ENCODE measurements at regions not wholly inside any gene's neighbourhood (a gene's known extent, or its start where the extent isn't known, plus 50 kb on each side); places are given as distances from the start of the nearest gene placed in this dataset.

- Histone ChIP-seq H3K18ac (ENCODE audit: extremely low read depth, low read length) (no peak overlapping the region), H2BK120ac (replicated peaks; ENCODE audit: low read depth, low read length) (no peak overlapping the region), H4K20me1 (replicated peaks in 1 of 2; ENCODE audit: control insufficient read depth in 1 of 2, insufficient read depth in 2 of 2, low read length in 2 of 2) (no peaks in the 10 kb centered on the region), H2AK5ac (ENCODE audit: low read depth, low read length) (no peak overlapping the region), H3K56ac (replicated peaks; ENCODE audit: insufficient read length, low read depth, low read length) (no peak overlapping the region), H4K91ac (replicated peaks; ENCODE audit: insufficient read length, low read length) (no peak overlapping the region), H3K14ac (ENCODE audit: insufficient read length) (no peak overlapping the region), H3K9ac (replicated peaks in 1 of 4; ENCODE audit: extremely low read depth in 1 of 4, low read depth in 3 of 4, low read length in 3 of 4) (no peak overlapping the region), H3K9me3 (ENCODE audit: insufficient read depth in 2 of 2, low read depth in 1 of 2, low read length in 1 of 2) (peaks cover 0 to 4% of the 10 kb centered on the region in 2 experiments; a peak in 2 of 4 replicates), H2BK15ac (ENCODE audit: low read length) (no peak overlapping the region), H3K27me3 (replicated peaks in 1 of 4; ENCODE audit: control insufficient read depth in 3 of 4, extremely low read depth in 1 of 4, insufficient read depth in 3 of 4, low read length in 3 of 4) (no peaks in the 10 kb centered on the region), H3K79me1 (ENCODE audit: low read depth, low read length) (no peaks in the 10 kb centered on the region), H3K4me1 (replicated peaks in 1 of 4; ENCODE audit: control insufficient read depth in 3 of 4, insufficient read depth in 4 of 4, low read length in 3 of 4) (peaks cover 0 to 3% (median 0%) of the 10 kb centered on the region in 4 experiments; a peak in 2 of 7 replicates), H3K4ac (replicated peaks; ENCODE audit: insufficient read length, low read depth, low read length) (no peak overlapping the region), H3K27ac (ENCODE audit: low read depth, low read length) (no peak overlapping the region), H2BK20ac (ENCODE audit: low read length) (no peak overlapping the region), H3K79me2 (ENCODE audit: control insufficient read depth in 1 of 2, insufficient read depth in 2 of 2, low read length in 2 of 2) (no peaks in the 10 kb centered on the region), H3K36me3 (ENCODE audit: control insufficient read depth in 2 of 4, insufficient read depth in 4 of 4, low read length in 3 of 4) (peaks cover 0 to 2% (median 0%) of the 10 kb centered on the region in 4 experiments; a peak in 2 of 8 replicates), H3K23ac (ENCODE audit: insufficient read length) (no peak overlapping the region), H3K4me3 (ENCODE audit: extremely low read depth in 1 of 4, insufficient read depth in 2 of 4, low read depth in 3 of 4, low read length in 4 of 4) (no peak overlapping the region), H2AFZ (ENCODE audit: low read length) (no peak overlapping the region), H2BK12ac (ENCODE audit: low read depth, low read length) (no peak overlapping the region), H4K8ac (ENCODE audit: extremely low read depth, insufficient read depth, low read length) (no peak overlapping the region), H4K5ac (ENCODE audit: insufficient read length, low read depth, low read length) (no peak overlapping the region), H3K23me2 (ENCODE audit: low read depth, low read length) (no peaks in the 10 kb centered on the region), H2BK5ac (ENCODE audit: low read depth, low read length) (no peak overlapping the region), H3K4me2 (ENCODE audit: insufficient read depth in 1 of 2, low read depth in 2 of 2, low read length in 2 of 2) (no peak overlapping the region)
- ChIA-PET POLR2A (ENCODE audit: partially characterized antibody) (no interaction called here), CTCF (ENCODE audit: partially characterized antibody) (interaction anchor here (0.6 kb wide), 1 partner anchor 309 kb away, joined by 3 read pairs; no protein-coding TSS in a partner anchor)
- FAIRE-seq (no peak), DNase-seq (ENCODE audit: low read depth in 1 of 2, low spot score in 2 of 2) (no peak)
- WGBS, 2 experiments (ENCODE audit: extremely low coverage in 1 of 2, insufficient coverage in 1 of 2, insufficient read length in 1 of 2, insufficient replicate concordance in 2 of 2, low coverage in 1 of 2, low lambda C conversion rate in 2 of 2, missing lambda C conversion rate in 1 of 2) = 84% methylated on average over 5 of the region's 5 CpGs; no CpG with 5 or more reads in 1 of the 2 experiments
- TF ChIP-seq SRF (IDR thresholded peaks at IDR 0.05; ENCODE audit: low read depth, low read length) = no peak
- TF ChIP-seq, protein P1, sequence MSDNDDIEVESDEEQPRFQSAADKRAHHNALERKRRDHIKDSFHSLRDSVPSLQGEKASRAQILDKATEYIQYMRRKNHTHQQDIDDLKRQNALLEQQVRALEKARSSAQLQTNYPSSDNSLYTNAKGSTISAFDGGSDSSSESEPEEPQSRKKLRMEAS (IDR thresholded peaks at IDR 0.05) = peak; percentile 21; the same call in 1 of the 2 replicates
Measured at GRCh38 chr5:3068401-3068800, 316.9 kb upstream of the IRX2 start.
